H4 (cell line): ENCODE measurements at regions not wholly inside any gene's neighbourhood (a gene's known extent, or its start where the extent isn't known, plus 50 kb on each side); places are given as distances from the start of the nearest gene placed in this dataset.
"Not testable (repeated sequence)": the region's sequence is repeated elsewhere in the genome, so short reads cannot be mapped to it uniquely, and the experiment has no call there.

ENCODE experiments used
- DNase-seq: peaks from one replicate; pipeline ENCODE4 v3.0.0-alpha.2; 2015; ENCODE audit warnings: low spot score

DNA sequence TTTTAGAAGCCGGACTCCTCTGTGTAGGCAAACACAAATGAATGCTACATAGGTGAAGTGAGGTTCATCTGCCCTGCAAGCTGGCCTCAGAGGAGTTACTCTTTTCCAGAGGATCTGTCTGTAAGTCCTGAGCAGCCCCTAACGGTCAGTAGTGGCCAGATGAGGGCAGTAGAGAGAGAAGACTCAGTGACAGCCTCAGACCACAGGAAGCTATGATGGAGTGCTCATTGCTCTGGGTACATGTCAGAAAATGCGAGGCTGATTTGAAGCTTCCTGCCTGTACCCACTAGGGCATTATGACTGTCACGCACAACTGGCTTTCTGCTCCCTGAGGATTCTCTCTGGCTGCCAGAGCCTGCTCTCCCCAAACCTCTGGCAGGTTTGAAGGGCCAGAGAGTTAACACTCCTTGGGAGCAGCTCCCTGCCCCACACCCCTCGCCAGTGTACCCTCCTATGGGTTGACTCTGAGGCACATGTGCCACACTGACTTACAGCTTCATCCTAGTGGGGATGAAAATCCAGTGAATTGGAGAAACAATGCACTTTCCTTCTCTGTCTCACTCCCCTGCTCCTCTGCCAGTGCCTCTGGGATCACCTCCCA is 141.5 kb downstream of the GABRG2 start:
- peak; percentile 59 for DNase-seq

DNA sequence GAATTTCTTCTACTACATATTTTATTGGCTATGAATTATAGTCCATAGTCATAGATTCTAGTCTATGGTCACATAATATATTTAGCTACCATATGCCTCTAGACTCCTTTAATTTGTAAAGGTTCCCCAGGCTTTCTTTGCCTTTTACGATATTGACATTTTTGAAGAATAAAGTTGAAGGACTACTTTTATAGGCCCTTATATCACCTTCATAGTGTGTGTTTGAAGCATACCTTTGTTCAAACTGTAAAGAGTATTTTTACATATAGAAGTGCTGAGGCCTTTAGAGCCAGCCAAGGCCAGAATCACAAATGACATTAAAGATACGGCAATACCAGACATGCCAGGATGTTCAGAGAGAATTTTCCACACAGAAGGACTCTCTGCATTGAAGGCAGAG is 147.0 kb downstream of the GABRG2 start:
- DNase-seq: no peak

DNA sequence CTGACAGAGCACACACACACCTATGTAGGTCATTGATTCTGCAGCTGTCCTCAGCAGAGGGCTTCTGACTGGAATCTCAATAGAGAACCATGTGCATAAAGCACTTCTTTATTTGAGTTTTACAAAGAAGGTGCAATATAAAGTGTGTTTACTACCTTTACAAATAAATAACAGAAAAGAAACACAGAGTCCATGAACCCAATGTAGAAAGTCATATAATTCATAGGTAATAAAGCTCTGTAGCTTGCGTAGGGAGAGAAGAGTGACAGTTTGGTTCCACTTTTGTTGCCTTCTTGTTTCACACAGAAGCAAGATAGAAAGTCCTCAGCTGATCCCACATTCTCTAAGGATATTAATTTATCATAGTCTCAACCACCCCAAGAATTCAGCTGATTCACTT is 149.5 kb downstream of the GABRG2 start:
- no peak for DNase-seq

DNA sequence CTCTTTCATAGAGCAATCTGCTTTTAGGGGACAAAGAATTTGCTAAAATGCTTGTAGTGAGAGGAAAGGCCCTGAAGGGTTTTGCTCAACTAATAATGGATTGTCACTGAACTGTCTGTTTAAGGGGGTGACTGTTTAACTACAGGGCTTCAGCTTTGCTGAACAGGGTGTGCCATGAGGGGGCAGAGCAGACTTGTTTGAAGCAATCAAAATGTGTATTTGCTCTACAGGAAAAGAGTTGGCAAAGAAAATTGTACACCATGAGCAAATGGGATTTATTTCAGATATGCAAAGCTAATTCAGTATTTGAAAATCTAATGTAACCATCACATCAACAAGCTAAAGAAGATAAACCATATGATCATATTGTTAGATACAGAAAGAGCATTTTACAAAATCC is 154.3 kb downstream of the GABRG2 start:
- no peak for DNase-seq

DNA sequence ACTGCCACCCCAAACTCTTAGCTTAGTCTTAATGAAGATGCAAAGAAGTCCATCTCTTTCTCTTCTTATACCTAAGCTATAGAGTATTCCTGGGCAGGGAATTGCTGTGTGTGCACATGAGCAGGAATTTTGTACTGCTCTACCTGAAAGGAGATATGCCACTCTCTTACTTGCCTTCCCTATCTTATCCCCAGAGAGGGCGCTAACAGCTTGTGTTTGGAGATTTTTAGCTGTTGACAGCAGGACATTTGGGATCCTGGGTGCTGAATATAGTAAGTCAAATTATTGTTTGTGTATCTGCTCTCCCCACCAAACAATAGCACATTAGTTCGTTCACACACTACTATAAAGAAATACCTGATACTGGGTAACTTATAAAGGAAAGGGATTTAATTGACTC is 159.5 kb downstream of the GABRG2 start:
- DNase-seq: peak; percentile 7

DNA sequence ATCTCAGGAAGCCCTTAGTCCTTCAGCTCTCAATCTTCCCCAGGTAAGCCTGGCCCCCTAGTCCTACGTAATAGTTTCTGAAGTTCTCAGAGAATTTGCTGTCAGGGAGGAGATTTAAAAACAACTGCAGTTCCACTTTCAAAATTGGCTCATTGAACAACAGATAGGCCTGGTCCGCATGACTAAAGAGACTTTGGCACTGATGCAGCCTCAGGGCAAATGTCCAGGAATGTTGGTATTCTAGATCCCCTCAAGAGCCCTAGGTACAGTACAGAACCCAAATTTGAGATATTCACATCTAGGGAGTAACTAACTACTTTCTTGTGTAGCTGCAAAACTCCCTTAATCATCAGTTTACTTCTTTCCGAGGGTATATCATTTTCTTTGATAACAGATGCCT is 162.8 kb downstream of the GABRG2 start:
- DNase-seq: no peak

DNA sequence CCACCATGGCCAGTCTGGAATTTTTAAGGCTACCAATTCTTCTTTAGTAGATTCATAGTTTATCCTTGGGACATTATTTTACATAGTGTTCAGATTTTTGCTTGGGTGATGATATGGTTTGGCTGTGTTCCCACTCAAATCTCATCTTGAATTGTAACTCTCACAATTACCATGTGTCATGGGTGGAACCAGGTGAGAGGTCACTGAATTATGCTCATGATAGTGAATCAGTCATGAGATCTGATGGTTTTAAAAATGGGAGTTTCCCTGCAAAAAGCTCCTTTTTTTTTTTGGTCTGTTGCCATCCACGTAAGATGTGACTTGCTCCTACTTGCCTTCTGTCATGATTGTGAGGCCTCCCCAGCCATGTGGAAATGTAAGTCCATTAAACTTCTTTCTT is 163.9 kb downstream of the GABRG2 start:
- DNase-seq: no peak

DNA sequence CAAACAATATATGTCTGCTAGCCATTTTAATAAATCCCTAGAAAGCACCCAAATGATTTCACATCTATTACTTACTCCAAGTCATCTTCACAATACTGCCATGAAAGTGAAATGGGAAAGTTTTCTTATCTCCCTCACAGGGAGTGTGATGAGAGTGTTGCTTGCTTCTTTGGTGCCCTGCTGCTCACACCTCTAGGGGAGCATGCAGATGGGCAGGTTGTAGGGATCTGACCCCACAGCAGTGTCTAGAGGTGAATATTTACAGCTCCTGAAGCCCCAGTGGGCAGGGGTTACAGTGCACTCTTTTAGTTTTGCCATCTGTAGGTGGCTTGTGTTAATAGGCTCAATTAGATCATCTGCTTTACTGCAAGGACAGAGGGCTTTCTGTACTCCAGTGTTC is 173.2 kb downstream of the GABRG2 start:
- no peak for DNase-seq

DNA sequence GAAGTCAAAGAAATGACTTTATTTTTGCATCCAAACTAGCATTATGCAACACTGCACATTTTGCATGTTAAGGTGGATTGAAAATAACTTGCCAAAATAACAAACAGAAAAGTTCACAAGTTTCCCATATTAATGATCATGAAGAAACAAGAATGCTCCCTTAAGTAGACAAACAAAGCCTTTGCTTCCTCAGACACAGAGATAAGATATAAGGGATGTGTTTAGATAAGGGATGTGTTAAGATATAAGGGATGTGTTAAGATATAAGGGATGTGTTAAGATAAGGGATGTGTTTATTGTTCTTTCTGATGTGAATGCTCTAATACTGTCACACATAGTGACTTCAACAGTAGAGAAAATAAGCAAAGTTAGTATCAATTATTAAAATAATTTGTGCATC is 174.8 kb downstream of the GABRG2 start:
- DNase-seq: no peak

DNA sequence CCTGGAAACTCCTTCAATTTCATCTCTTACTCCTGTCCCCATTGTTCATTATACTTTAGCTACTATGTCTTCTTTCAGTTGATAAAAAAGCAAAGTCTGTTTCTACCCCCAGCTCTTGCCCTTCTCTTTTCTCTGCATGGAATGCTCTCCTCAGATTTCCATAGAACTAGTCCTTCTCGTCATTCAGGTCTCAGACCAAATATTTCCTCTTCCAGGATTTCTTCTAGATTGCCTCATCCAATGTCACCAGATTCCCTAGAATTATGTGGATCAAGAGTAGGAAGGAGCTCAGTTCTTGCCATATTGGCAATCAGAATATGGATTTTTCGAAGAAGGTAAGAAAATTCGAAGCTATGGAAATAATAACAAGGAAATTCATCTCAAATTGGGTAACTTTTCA is 176.1 kb downstream of the GABRG2 start:
- no peak for DNase-seq

DNA sequence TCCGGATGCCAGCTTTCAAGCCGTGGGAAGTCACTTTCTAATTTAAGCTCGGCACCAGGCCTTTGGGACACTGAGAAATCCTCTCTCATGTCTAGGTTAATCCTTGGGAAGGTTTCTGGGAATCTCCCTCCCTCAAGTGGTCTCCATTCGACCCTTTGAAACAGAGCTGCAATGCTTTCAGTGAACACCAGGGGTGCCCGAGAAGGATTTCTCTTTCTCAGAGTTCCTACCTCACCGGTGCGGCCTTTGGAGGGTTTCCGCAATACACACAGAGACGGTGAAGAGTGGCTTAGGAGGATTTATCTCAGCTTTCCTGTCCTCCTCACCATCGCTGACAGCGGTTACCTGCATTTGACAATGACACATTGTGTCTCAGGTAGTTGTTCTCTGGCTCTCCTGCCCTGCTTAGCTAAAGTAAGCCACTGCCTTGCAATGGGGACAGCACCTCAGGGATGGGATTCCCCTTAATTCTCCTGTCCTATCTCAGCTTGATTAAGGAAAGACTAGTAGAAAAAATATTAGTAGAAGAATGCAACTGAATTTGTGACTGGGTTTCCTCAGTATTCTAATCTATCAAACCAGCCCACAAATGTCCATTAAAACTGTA is 180.6 kb downstream of the GABRG2 start:
- peak; percentile 13 for DNase-seq

DNA sequence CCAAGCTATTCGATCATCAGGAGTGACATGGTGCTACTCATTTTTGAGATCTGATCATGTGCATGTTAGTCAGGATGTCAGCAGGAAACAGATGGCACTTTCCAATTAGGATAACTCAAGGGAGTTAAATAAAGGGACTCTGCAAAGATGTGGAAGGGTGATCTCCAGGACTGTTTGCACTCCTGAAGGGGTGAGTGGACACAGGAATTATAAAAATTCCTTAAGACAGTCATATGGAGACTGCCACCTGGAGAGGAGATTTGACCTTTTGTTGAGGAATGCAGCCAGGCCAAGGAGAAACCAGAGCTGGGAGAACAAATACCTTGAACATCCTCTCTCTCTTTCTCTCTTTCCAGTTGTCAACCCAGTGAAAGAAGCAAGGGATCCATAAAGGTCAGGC is 189.1 kb downstream of the GABRG2 start:
- DNase-seq: no peak

DNA sequence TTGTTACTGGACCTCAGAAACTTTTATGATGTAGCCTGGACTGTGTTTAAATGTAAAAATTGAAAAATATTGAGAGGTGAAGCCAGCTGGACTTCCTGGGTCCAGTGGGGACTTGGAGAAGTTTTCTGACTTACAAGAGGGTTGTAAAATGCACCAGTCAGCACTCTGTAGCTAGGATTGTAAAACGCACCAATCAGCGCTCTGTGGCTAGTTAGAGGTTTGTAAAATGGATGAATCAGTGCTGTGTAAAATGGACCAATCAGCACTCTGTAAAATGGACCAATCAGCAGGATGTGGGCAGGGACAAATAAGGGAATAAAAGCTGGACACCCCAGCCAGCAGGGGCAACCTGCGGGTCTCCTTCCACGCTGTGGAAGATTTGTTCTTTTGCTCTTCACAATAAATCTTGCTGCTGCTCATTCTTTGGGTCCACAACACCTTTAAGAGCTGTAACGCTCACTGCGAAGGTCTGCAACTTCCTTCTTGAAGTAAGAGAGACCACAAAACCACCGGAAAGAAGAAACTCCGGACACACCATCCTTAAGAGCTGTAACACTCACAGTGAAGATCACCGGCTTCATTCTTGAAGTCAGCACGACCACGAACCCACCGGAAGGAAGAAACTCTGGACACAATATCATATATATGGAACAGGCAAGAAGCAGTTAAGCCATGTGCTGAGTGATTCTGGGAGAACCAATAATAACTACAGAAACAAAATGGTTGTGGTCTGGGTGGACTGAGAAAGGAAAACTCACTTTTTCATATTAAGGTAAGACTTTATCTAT is 201.3 kb downstream of the GABRG2 start:
- no peak for DNase-seq

DNA sequence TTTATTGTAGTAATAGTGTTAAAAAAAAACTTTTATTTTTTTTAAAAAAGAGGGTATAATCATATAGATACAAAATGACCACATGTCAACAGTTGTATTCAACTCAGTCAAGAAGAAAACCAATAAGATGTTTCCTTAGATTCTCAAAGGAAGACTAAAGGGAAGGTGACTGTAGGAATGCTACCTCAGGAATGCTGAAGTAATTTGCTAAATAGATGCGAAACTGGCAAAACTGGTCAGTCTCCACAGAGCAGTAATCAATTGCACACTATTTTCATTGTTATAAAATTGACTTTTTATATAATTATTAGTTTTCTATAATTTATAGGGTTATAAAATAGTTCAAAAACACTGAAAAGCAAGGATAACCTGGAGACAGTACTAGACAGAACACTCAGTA is 204.8 kb downstream of the GABRG2 start:
- DNase-seq: no peak

DNA sequence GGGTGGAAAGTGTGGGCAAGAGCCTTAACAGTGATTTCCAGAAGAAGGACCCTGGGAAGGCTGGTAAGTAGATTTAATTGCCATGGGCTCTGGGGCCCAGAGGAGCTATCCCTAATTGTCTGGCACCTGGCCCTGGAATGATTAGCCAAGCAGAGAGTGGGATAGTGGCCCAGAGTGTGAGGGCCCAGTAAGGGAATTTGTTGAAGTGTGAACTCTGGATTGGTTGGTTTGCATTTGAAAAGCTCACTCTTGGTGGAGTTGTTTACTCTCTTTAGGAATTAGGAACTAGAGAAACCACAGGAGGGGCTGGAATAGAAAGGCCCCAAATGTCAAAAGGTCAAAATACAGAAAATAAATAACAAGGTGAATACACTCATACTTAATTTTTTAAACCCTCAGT is 207.1 kb downstream of the GABRG2 start:
- no peak for DNase-seq

DNA sequence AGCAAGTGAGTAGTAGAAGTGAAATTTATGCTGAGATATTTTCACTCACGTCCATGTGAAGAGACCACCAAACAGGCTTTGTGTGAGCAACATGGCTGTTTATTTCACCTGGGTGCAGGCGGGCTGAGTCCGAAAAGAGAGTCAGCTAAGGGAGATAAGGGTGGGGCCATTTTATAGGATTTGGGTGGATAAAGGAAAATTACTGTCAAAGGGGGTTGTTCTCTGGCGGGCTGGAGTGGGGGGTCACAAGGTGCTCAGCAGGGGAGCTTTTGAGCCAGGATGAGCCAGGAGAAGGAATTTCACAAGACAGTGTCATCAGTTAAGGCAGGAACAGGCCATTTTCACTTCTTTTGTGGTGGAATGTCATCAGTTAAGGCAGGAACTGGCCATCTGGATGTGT is 207.8 kb downstream of the GABRG2 start:
- not testable (repeated sequence) for DNase-seq

DNA sequence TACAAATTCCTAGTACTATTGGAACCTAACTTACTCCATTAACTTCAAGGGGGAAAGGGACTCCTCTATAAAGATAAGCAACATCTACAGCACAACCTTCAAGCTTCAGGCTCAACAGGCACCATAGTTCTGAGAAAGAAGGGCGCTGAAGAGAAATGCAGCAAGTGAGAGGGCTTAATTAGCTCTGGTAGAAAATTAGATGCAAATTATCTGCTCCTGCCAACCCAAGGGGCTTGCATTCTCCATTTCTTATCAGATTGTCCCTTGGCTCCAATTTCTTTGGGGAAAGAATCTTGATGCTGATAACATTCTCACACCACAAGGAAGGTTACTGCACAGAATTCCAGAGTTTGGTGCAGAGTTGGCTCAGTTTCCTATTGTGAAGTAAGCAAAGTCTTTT is 214.6 kb downstream of the GABRG2 start:
- DNase-seq: no peak

DNA sequence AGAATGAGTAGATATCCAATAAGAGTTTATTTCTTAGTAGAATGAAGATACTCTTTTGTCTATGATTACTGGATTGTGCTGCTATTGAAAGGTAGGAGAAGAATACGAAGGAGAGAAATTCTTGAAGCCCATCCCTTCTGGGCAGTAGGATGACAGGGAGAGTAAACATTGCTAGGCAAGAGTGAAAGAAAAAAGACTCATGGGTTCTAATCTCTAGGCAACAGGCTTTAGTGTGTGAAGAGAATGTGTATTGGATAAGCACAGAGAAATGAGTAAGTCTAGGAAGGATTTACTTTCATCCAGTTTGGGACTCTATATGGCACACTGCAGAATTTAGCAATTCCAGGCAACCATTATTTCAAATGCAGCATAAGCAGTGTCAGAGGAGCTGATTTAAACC is 216.0 kb downstream of the GABRG2 start:
- no peak for DNase-seq

DNA sequence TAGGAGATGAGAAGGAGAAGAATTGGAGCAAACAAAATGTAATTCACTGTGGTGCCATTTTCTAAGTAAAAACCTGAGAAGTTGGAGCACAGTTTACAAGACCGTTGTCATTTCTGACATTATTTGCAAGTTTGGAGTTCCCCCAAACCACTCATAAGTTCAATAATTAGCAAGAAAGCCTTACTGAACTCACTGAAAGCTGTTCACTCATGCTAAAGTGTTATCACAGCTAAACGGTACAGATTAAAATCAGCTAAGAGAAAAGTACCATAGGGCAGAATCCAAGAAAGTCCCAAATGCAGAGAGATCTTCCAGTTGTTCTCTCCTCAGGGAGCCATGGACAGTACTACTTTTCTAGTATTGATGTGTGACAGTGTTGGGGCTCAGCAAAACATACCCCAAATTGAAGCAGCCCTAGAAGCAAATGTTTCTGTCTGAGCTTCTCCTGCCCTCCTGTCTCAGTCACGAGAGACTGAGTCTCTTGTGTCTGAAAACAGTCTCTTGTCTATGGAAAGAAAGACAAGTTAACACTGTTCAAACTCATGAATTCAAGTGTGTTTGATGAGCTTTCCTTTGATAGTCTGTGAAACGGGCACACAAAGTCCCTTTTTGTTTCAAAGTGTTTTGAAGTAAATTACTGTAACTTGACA is 221.2 kb downstream of the GABRG2 start:
- DNase-seq: no peak

DNA sequence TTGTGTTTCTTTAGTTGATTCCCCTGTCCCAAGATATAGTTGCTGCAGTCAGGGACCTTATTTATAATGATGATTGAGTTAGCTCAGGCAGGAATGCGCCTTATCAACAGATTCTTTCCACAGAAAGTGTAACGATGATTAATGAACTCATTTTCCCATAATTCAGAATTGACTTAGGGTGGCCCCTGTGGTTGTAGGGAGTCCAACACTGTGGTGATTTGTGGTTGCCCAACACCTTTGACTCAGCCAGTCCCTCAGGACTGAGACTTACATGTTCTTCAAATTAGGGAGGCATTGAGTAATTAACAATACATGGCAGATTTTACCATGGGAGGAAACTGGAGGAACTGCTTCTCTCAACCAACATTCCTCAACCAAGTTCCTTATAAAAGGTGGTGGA is 221.9 kb downstream of the GABRG2 start:
- DNase-seq: no peak

DNA sequence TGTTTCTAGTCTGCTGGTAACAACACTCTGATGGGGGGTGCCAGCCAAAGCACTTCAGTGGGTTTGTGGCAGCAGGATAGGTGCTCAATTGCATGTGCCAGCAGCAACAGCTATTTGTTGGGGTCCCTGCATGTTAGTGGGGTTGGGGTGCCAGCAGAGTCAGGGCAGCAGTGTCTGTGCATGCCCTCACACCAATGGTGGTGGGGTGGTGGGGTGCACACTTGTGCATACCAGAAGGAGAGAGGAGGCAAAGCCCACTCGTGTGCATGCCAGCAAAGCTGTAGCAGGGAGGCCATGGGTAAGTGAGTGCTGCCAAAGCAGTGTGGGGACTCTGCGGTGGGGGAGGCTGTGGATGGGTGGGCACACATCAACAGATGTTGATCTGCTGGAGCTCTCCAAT is 232.2 kb downstream of the GABRG2 start:
- DNase-seq: no peak

DNA sequence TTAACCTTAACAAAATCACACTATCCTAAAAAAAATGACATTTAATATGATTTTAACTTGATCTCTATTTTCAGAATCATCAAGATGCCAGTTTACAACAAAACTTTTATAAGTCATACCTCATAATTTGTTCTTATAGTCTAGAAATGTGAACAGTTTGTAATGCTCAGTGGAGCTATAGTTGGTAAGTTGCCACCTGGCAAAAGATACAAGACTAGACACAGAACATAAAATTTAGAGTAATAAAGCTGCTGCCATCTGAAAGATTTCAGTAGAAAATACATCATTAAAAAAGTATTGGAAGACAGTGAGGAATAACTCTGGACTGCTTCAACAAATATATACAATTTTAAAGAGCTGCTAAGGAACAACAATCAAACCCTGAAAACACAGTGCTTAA is 233.8 kb downstream of the GABRG2 start:
- DNase-seq: no peak

DNA sequence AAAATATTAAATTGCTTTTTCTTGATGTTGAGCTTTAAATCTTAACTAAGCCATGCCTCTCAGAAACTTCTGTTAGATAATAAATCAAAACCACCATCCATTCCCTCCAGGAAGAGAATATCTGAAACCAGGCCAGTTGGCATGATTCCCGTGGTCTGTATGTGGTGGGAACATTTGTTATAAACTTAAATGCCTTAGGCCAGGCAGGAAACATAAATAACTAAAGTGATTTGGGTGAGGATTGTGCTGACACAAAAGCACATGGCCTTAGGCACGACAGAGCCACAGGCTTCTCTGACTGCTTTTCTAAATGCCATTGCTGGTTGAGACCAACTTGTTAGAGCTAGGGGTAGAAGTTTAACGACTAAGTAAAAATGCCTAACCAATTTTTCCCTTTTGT is 255.9 kb downstream of the GABRG2 start:
- DNase-seq: peak; percentile 60
